GM18499 (cell line): ENCODE measurements at regions not wholly inside any gene's neighbourhood (a gene's known extent, or its start where the extent isn't known, plus 50 kb on each side); places are given as distances from the start of the nearest gene placed in this dataset.

Source experiments
- ATAC-seq: cut with Tn5 transposase; IDR thresholded peaks from one replicate; pipeline ENCODE4 v1.9.1; 2021; ENCODE audit warnings: moderate number of reproducible peaks; ENCODE audit not compliant: insufficient read depth, unreplicated experiment

GRCh38 chr5:106766916-106767315 is 903.8 kb downstream of the EFNA5 start:
- ATAC-seq, result no peak

- ATAC-seq, result no peak
These were observed 911.2 kb downstream of the EFNA5 start for GRCh38 chr5:106759581-106759980.

GRCh38 chr5:106759152-106759551 is 911.6 kb downstream of the EFNA5 start:
- no peak for ATAC-seq

- ATAC-seq, result no peak
These were observed 913.1 kb downstream of the EFNA5 start for GRCh38 chr5:106757672-106758071.

- ATAC-seq, result no peak
These were observed 914.9 kb downstream of the EFNA5 start for GRCh38 chr5:106755789-106756188.

GRCh38 chr5:106755066-106755465 is 915.7 kb downstream of the EFNA5 start:
- ATAC-seq, result no peak

- ATAC-seq, result no peak
These were observed 920.9 kb downstream of the EFNA5 start for GRCh38 chr5:106749826-106750225.

GRCh38 chr5:106739127-106739526 is 931.6 kb downstream of the EFNA5 start:
- no peak for ATAC-seq

- no peak for ATAC-seq
These were observed 933.6 kb downstream of the EFNA5 start for GRCh38 chr5:106737111-106737510.

- ATAC-seq, result no peak
These were observed 938.1 kb downstream of the EFNA5 start for GRCh38 chr5:106732624-106733023.

GRCh38 chr5:106730912-106731311 is 939.8 kb downstream of the EFNA5 start:
- ATAC-seq, result no peak

- no peak for ATAC-seq
These were observed 940.2 kb downstream of the EFNA5 start for GRCh38 chr5:106730506-106730905.

- no peak for ATAC-seq
These were observed 942.5 kb downstream of the EFNA5 start for GRCh38 chr5:106728208-106728607.

GRCh38 chr5:106727071-106727470 is 943.7 kb downstream of the EFNA5 start:
- ATAC-seq, result no peak

- no peak for ATAC-seq
These were observed 950.4 kb downstream of the EFNA5 start for GRCh38 chr5:106720367-106720766.

GRCh38 chr5:106699796-106700195 is 970.9 kb downstream of the EFNA5 start:
- no peak for ATAC-seq

GRCh38 chr5:106699198-106699597 is 971.5 kb downstream of the EFNA5 start:
- ATAC-seq, result no peak

- ATAC-seq, result no peak
These were observed 972.6 kb downstream of the EFNA5 start for GRCh38 chr5:106698169-106698568.

- ATAC-seq, result no peak
These were observed 979.0 kb downstream of the EFNA5 start for GRCh38 chr5:106691701-106692100.

GRCh38 chr5:106690585-106690984 is 980.2 kb downstream of the EFNA5 start:
- no peak for ATAC-seq

GRCh38 chr5:106680330-106680729 is 990.4 kb downstream of the EFNA5 start:
- ATAC-seq, result no peak

GRCh38 chr5:106677057-106677456 is 993.7 kb downstream of the EFNA5 start:
- ATAC-seq, result no peak

GRCh38 chr5:106675687-106676086 is 995.0 kb downstream of the EFNA5 start:
- no peak for ATAC-seq
